HepG2 (cell line): ENCODE measurements at regions not wholly inside any gene's neighbourhood (a gene's known extent, or its start where the extent isn't known, plus 50 kb on each side); places are given as distances from the start of the nearest gene placed in this dataset.

Experiments used
- E2F5 ChIP-seq: sonication (generic); formaldehyde crosslinking; conservative IDR thresholded peaks from 2 replicates; pipeline ENCODE4 v1.4.0; 2020; ENCODE audit warnings: missing genetic modification reagents
- ESRRA ChIP-seq: sonication (generic); formaldehyde crosslinking; IDR thresholded peaks from 2 replicates; pipeline ENCODE4 v1.5.1; 2020; ENCODE audit warnings: mild to moderate bottlenecking, low read depth, missing genetic modification reagents
- FOXA3 ChIP-seq: IDR thresholded peaks from 2 replicates; pipeline ENCODE4 v1.6.1; 2016; ENCODE audit warnings: missing genetic modification reagents, missing compliant biosample characterization
- IRX3 ChIP-seq: sonication (generic); formaldehyde crosslinking; IDR thresholded peaks from 2 replicates; pipeline ENCODE4 v1.8.1; 2023; ENCODE audit warnings: mild to moderate bottlenecking, low read depth, missing genetic modification reagents, borderline replicate concordance
- JDP2 ChIP-seq: sonication (generic); formaldehyde crosslinking; IDR thresholded peaks from 2 replicates; pipeline ENCODE4 v1.8.1; 2022; ENCODE audit warnings: missing genetic modification reagents, borderline replicate concordance
- KAT7 ChIP-seq: IDR thresholded peaks from 2 replicates; pipeline ENCODE4 v1.6.1; 2018; ENCODE audit warnings: borderline replicate concordance, missing compliant biosample characterization
- NONO ChIP-seq, 2 experiments: fragments of 450-650 bp in 1 of 2; sonication (generic) in 1 of 2; formaldehyde crosslinking in 1 of 2; IDR thresholded peaks in 1 of 2; conservative IDR thresholded peaks in 1 of 2; 2 replicates each; pipeline versions ENCODE4 v1.6.1 to v1.8.0; 2017 to 2022; ENCODE audit warnings: mild to moderate bottlenecking in 1 of 2, missing genetic modification reagents in 1 of 2, moderate library complexity in 1 of 2
- TIGD3 ChIP-seq: sonication (generic); formaldehyde crosslinking; IDR thresholded peaks from 2 replicates; pipeline ENCODE4 v1.5.1; 2020; ENCODE audit warnings: mild to moderate bottlenecking, missing genetic modification reagents, borderline replicate concordance
- ZNF281 ChIP-seq: sonication (generic); formaldehyde crosslinking; IDR thresholded peaks from 2 replicates; pipeline ENCODE4 v1.4.0; 2020; ENCODE audit warnings: missing genetic modification reagents, borderline replicate concordance
- ZNF407 ChIP-seq: sonication (generic); formaldehyde crosslinking; IDR thresholded peaks from one replicate; pipeline ENCODE4 v1.5.1; 2020; ENCODE audit warnings: mild to moderate bottlenecking, missing genetic modification reagents; ENCODE audit errors: not compliant biosample characterization

GRCh38 chr6:1230689-1231605 is 81.0 kb upstream of the FOXQ1 start (continued):
- peak; percentile 18 for TF ChIP-seq ZNF407 (CRISPR knock-in tag)
- TF ChIP-seq FOXA3 = peak; percentile 98
- TF ChIP-seq E2F5 = no peak
- no peak for TF ChIP-seq JDP2
- peak; percentile 59 for TF ChIP-seq KAT7 (CRISPR knock-in tag)
- no peak for TF ChIP-seq NONO (IDR thresholded peaks at IDR 0.05)
- peak; percentile 83; the same call in 1 of the 2 replicates for TF ChIP-seq NONO (CRISPR knock-in tag; conservative IDR thresholded peaks at IDR 0.05)
- TF ChIP-seq ZNF281 (CRISPR knock-in tag) = peak; percentile 27; the same call in 1 of the 2 replicates
- TF ChIP-seq IRX3 (CRISPR knock-in tag) = peak; percentile 66; the same call in 1 of the 2 replicates
- TF ChIP-seq ESRRA = peak; percentile 52; the same call in 1 of the 2 replicates
- TF ChIP-seq TIGD3 (CRISPR knock-in tag) = no peak
